GM18511 (cell line): ENCODE measurements at regions not wholly inside any gene's neighbourhood (a gene's known extent, or its start where the extent isn't known, plus 50 kb on each side); places are given as distances from the start of the nearest gene placed in this dataset.
"Not testable (repeated sequence)": the region's sequence is repeated elsewhere in the genome, so short reads cannot be mapped to it uniquely, and the experiment has no call there.

Experiments used
- ATAC-seq: cut with Tn5 transposase; IDR thresholded peaks from one replicate; pipeline ENCODE4 v1.9.1; 2021; ENCODE audit warnings: mild to moderate bottlenecking, moderate library complexity; ENCODE audit not compliant: unreplicated experiment

- ATAC-seq, result no peak
These were observed 162.8 kb upstream of the HEY2 start for GRCh38 chr6:125586605-125587004.

- no peak for ATAC-seq
These were observed 161.5 kb upstream of the HEY2 start for GRCh38 chr6:125587666-125588632.

- not testable (repeated sequence) for ATAC-seq
These were observed 157.6 kb upstream of the HEY2 start for GRCh38 chr6:125591796-125592195.

GRCh38 chr6:125593746-125594145 is 155.7 kb upstream of the HEY2 start:
- ATAC-seq, result no peak

- ATAC-seq, result no peak
These were observed 153.4 kb upstream of the HEY2 start for GRCh38 chr6:125596020-125596419.

- peak; percentile 88 for ATAC-seq
These were observed 151.8 kb upstream of the HEY2 start for GRCh38 chr6:125597411-125598253.

GRCh38 chr6:125598422-125598821 is 151.0 kb upstream of the HEY2 start:
- no peak for ATAC-seq

GRCh38 chr6:125604257-125604656 is 145.2 kb upstream of the HEY2 start:
- no peak for ATAC-seq

- no peak for ATAC-seq
These were observed 137.7 kb upstream of the HEY2 start for GRCh38 chr6:125611573-125612344.

GRCh38 chr6:125612345-125612846 is 137.0 kb upstream of the HEY2 start:
- ATAC-seq, result no peak

GRCh38 chr6:125618629-125619028 is 130.8 kb upstream of the HEY2 start:
- no peak for ATAC-seq

- no peak for ATAC-seq
These were observed 126.3 kb upstream of the HEY2 start for GRCh38 chr6:125623085-125623484.

- ATAC-seq, result no peak
These were observed 118.3 kb upstream of the HEY2 start for GRCh38 chr6:125631165-125631564.

GRCh38 chr6:125636011-125636410 is 113.4 kb upstream of the HEY2 start:
- ATAC-seq, result not testable (repeated sequence)

- ATAC-seq, result no peak
These were observed 112.8 kb upstream of the HEY2 start for GRCh38 chr6:125636671-125637070.

GRCh38 chr6:125637207-125637606 is 112.2 kb upstream of the HEY2 start:
- ATAC-seq, result peak; percentile 69

GRCh38 chr6:125639466-125640020 is 109.9 kb upstream of the HEY2 start:
- no peak for ATAC-seq

GRCh38 chr6:125640441-125641150 is 108.8 kb upstream of the HEY2 start:
- no peak for ATAC-seq

- not testable (repeated sequence) for ATAC-seq
These were observed 105.3 kb upstream of the HEY2 start for GRCh38 chr6:125643967-125644661.
